SU-DHL-6 (cell line): ENCODE measurements at regions not wholly inside any gene's neighbourhood (a gene's known extent, or its start where the extent isn't known, plus 50 kb on each side); places are given as distances from the start of the nearest gene placed in this dataset.

ENCODE experiments used
- H2AFZ ChIP-seq: fragments of 200-600 bp; sonication (generic); 2 replicates; pipeline ENCODE4 v1.6.1; 2014; ENCODE audit warnings: low read depth, mild to moderate bottlenecking, moderate library complexity, mixed read lengths, antibody characterized with exemption, low read length; ENCODE audit not compliant: severe bottlenecking
- H3F3A ChIP-seq: fragments of 200-600 bp; shearing (Covaris generic); 2 replicates; pipeline ENCODE4 v1.6.0; 2016; ENCODE audit warnings: antibody characterized with exemption, mild to moderate bottlenecking; ENCODE audit not compliant: insufficient read depth
- H3K27ac ChIP-seq: fragments of 200-600 bp; sonication (generic); 2 replicates; pipeline ENCODE4 v1.5.1; 2016; ENCODE audit warnings: low read depth, mild to moderate bottlenecking, low read length, moderate library complexity, mixed read lengths
- H3K27me3 ChIP-seq: fragments of 200-600 bp; sonication (generic), shearing (Covaris generic); 2 replicates; pipeline ENCODE4 v1.6.0; 2014; ENCODE audit warnings: mild to moderate bottlenecking, low read length
- H3K36me3 ChIP-seq: fragments of 200-600 bp; sonication (generic); 2 replicates; pipeline ENCODE4 v1.6.1; 2014; ENCODE audit warnings: mild to moderate bottlenecking, low read length, mixed read lengths
- H3K4me2 ChIP-seq: fragments of 300-600, 200-600 bp; shearing (Covaris generic), sonication (generic); 2 replicates; pipeline ENCODE4 v1.6.0; 2014; ENCODE audit warnings: low read length, low read depth, mild to moderate bottlenecking; ENCODE audit not compliant: poor library complexity, severe bottlenecking
- H3K4me3 ChIP-seq: fragments of 200-600 bp; sonication (generic); 2 replicates; pipeline ENCODE4 v1.5.1; 2014; ENCODE audit warnings: antibody characterized with exemption, low read length, mild to moderate bottlenecking, mixed read lengths; ENCODE audit not compliant: insufficient read depth, poor library complexity, severe bottlenecking
- H3K79me2 ChIP-seq: fragments of 200-600 bp; sonication (generic); 2 replicates; pipeline ENCODE4 v1.6.1; 2014; ENCODE audit warnings: mild to moderate bottlenecking, low read length, moderate library complexity; ENCODE audit not compliant: insufficient read depth
- H3K9ac ChIP-seq: fragments of 200-600 bp; sonication (generic); 2 replicates; pipeline ENCODE4 v1.7.0; 2014; ENCODE audit warnings: mild to moderate bottlenecking, low read length
- H3K9me2 ChIP-seq: fragments of 200-600 bp; sonication (generic); replicated peaks from 2 replicates; pipeline ENCODE4 v1.6.1; 2014; ENCODE audit warnings: low read length; ENCODE audit not compliant: insufficient read depth
- H3K9me3 ChIP-seq: fragments of 200-600 bp; sonication (generic); 2 replicates; pipeline ENCODE4 v1.6.1; 2014; ENCODE audit warnings: low read length, mixed read lengths; ENCODE audit not compliant: insufficient read depth
- H4K20me1 ChIP-seq: fragments of 200-600 bp; sonication (generic); 2 replicates; pipeline ENCODE4 v1.6.1; 2014; ENCODE audit warnings: low read depth, mild to moderate bottlenecking, antibody characterized with exemption, low read length, moderate library complexity, mixed read lengths
- CTCF ChIP-seq: fragments of 200-600 bp; sonication (generic); IDR thresholded peaks from one replicate; pipeline ENCODE4 v1.5.1; 2017; ENCODE audit warnings: antibody characterized with exemption, mild to moderate bottlenecking, low read length, moderate library complexity; ENCODE audit not compliant: insufficient read depth, poor library complexity, severe bottlenecking
- EZH2phosphoT487 ChIP-seq: fragments of 200-600 bp; sonication (generic), shearing (Covaris generic); conservative IDR thresholded peaks from 2 replicates; pipeline ENCODE4 v1.6.1; 2018; ENCODE audit warnings: mild to moderate bottlenecking, antibody characterized with exemption, low read length, moderate library complexity, mixed read lengths

DNA sequence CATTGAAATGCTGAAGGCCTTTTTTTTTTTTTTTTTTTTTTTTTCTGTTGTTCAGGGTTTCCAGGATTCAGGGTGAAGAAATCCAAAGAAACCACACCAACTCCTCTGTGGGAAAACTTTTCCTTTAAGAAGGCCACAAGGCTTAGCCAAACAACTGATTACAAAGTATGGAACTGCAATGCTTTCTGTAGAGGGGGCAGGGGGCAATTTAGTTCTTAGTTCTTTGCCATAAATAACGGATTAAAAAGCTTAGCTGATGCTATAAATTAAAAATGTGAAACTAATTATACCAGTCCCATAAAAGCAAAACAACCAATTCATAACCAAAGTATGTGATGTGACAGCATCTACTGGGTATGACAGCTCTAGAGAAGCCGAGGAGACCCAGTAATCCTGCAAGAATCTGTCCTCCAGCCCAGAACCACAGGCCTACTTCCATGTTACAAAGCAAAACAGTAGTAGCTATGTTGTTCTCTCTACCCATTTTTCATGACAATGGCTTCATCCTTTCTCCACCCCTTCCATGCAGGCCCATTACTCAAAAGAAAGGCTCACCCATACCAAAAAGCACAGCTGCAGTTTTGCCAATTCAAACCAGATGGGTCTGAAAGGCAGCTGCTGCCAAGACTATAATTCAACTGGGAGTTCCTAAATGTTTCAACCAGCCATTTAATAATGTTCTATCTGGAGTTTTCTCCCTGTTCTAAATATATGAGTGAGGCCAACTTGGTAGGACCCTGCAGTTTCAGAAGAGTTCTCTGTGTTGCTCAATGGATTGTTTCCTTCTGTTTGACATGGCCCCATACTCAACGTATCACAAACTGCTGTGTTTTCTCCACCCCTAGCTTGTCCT is 167.1 kb upstream of the ZFHX3 start:
- Histone ChIP-seq H2AFZ (no peak overlapping the region), H3K79me2 (no peaks in the 10 kb centered on the region), H3F3A (no peaks in the 10 kb centered on the region), H3K27ac (no peak overlapping the region), H3K4me2 (no peak overlapping the region), H4K20me1 (no peaks in the 10 kb centered on the region), H3K36me3 (no peaks in the 10 kb centered on the region), H3K4me3 (no peak overlapping the region), H3K9ac (no peak overlapping the region), H3K9me3 (0 out of 2 replicates have a peak, but pooled peaks cover 7% of the 10 kb centered on the region), H3K9me2 (no peaks in the 10 kb centered on the region), H3K27me3 (no peaks in the 10 kb centered on the region)
- TF ChIP-seq CTCF, result no peak

DNA sequence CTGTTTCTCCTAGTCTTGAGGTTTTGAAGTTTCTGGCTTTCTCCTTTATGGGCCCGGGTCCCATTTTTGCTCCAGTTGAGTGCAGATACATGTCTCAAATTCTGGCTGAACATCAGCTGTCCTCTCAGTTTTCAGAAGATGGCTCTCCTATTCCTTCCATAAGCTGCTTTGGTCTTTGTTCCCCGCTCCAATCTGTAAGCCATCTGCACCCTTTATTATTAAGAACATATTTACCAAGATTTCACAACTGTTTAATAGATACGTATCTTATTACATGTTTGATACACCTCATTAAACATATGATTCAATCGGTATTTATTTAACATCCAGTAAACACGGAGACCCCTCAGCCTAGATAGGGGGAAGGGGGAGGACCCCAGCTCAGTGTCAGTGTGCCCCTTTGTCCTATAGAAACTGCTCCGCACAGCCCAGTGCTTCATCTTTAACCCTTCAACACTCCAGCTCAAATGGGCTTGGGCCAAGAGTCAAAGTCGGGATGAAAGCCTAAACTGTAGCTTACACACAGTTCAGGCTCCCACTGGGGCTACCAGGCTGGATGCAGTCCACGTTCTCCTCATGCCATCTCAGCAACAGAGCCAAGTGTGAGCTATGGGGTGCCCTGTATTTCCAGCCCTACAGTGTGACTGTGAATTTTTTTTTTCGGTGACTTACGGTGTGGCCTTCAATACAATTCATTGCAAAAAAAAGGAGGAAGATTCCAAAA is 166.0 kb upstream of the ZFHX3 start:
- Histone ChIP-seq H3K9me3 (0 out of 2 replicates have a peak, but pooled peaks cover 7% of the 10 kb centered on the region), H3K36me3 (no peaks in the 10 kb centered on the region), H3K79me2 (no peaks in the 10 kb centered on the region), H3K9me2 (no peaks in the 10 kb centered on the region), H3K27me3 (no peaks in the 10 kb centered on the region), H3K27ac (no peak overlapping the region), H4K20me1 (no peaks in the 10 kb centered on the region), H3K4me2 (no peak overlapping the region), H3F3A (no peaks in the 10 kb centered on the region), H3K4me3 (no peak overlapping the region), H3K9ac (no peak overlapping the region), H2AFZ (no peak overlapping the region)
- TF ChIP-seq CTCF, result no peak
- TF ChIP-seq EZH2phosphoT487, result no peak

- no peak overlapping the region for H3K4me2 ChIP-seq
- no peaks in the 10 kb centered on the region for H3F3A ChIP-seq
- H3K27ac ChIP-seq, result no peak overlapping the region
- H3K9me3 ChIP-seq, result 0 out of 2 replicates have a peak, but pooled peaks cover 7% of the 10 kb centered on the region
- H3K27me3 ChIP-seq, result no peaks in the 10 kb centered on the region
- no peak overlapping the region for H3K9ac ChIP-seq
- no peak overlapping the region for H2AFZ ChIP-seq
- no peaks in the 10 kb centered on the region for H4K20me1 ChIP-seq
- TF ChIP-seq CTCF (no peak), EZH2phosphoT487 (no peak)
- no peak overlapping the region for H3K4me3 ChIP-seq
- H3K79me2 ChIP-seq, result no peaks in the 10 kb centered on the region
- no peaks in the 10 kb centered on the region for H3K9me2 ChIP-seq
- no peaks in the 10 kb centered on the region for H3K36me3 ChIP-seq
These were observed 164.5 kb upstream of the ZFHX3 start for GRCh38 chr16:73212431-73212830.
